ENCODE measurements at regions not wholly inside any gene's neighbourhood (a gene's known extent, or its start where the extent isn't known, plus 50 kb on each side); places are given as distances from the start of the nearest gene placed in this dataset.

DNA sequence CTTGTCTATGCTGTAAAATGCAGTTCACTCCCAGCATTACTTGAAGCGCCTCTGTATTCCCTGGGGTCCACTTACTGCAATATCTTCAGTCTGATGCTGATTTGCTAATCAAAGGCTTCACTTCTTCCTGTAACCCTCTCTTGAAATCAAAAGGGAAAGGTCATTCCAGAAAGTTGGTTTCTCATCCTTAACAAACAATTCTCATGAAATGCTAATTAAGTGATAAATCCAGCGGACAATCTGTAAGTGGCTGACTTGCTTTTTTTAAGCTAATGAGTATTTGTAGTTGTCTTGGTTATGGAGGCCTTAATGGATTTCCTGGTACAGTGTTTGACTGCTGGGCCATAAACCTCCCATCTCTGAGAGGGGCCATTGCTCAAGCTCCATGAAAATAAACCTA, 499.6 kb upstream of the HS6ST1 start:
- WGBS, result 89% methylated on average over 2 of the region's 2 CpGs

DNA sequence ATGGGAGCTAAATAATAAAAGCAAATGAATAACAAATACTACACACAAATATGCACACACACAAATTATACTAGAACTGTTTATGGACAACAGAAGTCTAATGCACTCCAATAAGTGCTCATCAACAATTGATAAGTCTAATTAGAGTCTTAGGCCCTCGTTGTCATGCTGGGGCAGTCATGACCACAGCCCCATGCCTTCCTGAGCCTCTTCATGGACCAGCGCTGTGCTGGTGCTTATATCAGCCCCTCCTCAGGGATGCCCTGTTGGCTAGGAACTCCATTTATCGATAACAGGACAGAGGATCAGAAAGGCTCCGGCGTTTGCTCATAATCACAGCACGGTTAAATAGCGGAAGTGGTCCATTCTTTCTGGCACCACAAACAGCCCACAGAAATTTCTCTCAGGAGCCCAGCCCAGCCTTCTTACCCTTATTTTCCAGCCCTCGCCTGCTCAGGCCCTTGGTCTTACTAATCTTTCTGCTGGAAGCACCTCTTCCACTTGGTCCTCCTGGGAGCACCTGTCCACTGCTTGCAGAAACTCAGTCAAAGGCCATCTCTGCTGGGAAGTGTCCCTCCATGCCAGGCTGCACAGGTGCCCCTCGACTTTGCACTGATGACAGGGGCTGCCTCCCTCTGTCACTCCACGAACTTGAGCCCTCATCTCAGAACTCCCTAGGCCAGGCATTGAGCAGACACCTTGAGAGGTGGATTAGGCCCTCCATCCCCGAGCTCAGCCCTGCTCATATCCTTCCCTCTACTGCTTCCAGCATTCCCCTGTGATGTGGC, 500.2 kb upstream of the HS6ST1 start:
- WGBS, result 80% methylated on average over 11 of the region's 11 CpGs
- no peak overlapping the region for H3K27ac ChIP-seq (ENCODE audit: low read depth in 1 of 2, low read length in 2 of 2)
- DNase-seq (ENCODE audit: low spot score), result no peak

More for the DNA sequence above, 499.6 kb upstream of the HS6ST1 start:
- DNase-seq (ENCODE audit: low spot score), result no peak
- H3K36me3 ChIP-seq (ENCODE audit: control insufficient read depth in 4 of 4, insufficient read depth in 3 of 4, low read depth in 1 of 4, low read length in 3 of 4), result no peaks in the 10 kb centered on the region
- TF ChIP-seq, protein P1, sequence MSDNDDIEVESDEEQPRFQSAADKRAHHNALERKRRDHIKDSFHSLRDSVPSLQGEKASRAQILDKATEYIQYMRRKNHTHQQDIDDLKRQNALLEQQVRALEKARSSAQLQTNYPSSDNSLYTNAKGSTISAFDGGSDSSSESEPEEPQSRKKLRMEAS (IDR thresholded peaks at IDR 0.05), result no peak
- TF ChIP-seq RAD21 (IDR thresholded peaks at IDR 0.05) (no peak), TAF1 (conservative IDR thresholded peaks at IDR 0.05) (no peak), SP1 (IDR thresholded peaks at IDR 0.05) (no peak), HNF4G (IDR thresholded peaks at IDR 0.05) (no peak)
- TF ChIP-seq, protein P2, sequence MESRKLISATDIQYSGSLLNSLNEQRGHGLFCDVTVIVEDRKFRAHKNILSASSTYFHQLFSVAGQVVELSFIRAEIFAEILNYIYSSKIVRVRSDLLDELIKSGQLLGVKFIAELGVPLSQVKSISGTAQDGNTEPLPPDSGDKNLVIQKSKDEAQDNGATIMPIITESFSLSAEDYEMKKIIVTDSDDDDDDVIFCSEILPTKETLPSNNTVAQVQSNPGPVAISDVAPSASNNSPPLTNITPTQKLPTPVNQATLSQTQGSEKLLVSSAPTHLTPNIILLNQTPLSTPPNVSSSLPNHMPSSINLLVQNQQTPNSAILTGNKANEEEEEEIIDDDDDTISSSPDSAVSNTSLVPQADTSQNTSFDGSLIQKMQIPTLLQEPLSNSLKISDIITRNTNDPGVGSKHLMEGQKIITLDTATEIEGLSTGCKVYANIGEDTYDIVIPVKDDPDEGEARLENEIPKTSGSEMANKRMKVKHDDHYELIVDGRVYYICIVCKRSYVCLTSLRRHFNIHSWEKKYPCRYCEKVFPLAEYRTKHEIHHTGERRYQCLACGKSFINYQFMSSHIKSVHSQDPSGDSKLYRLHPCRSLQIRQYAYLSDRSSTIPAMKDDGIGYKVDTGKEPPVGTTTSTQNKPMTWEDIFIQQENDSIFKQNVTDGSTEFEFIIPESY (IDR thresholded peaks at IDR 0.05), result no peak
- no peak overlapping the region for H3K4me3 ChIP-seq (ENCODE audit: low read depth in 1 of 3, low read length in 3 of 3)
- H3K27ac ChIP-seq (ENCODE audit: low read depth in 1 of 2, low read length in 2 of 2), result no peak overlapping the region
- H3K9ac ChIP-seq (ENCODE audit: low read depth in 1 of 2, low read length in 2 of 2), result no peak overlapping the region
- H3K4me1 ChIP-seq (ENCODE audit: control insufficient read depth in 4 of 4, insufficient read depth in 4 of 4, low read length in 3 of 4), result no peaks in the 10 kb centered on the region
- H3K9me3 ChIP-seq (ENCODE audit: control insufficient read depth in 4 of 4, low read length in 3 of 4), result no peaks in the 10 kb centered on the region
- H3K27me3 ChIP-seq (ENCODE audit: control insufficient read depth in 4 of 4, insufficient read depth in 4 of 4, low read length in 3 of 4), result no peaks in the 10 kb centered on the region

More for the DNA sequence above, 500.2 kb upstream of the HS6ST1 start:
- no peak for TF ChIP-seq RXRA (IDR thresholded peaks at IDR 0.05)
- no peak for TF ChIP-seq HNF4G (IDR thresholded peaks at IDR 0.05)
- no peak for TF ChIP-seq NR2F2 (IDR thresholded peaks at IDR 0.05)
- TF ChIP-seq RAD21 (IDR thresholded peaks at IDR 0.05), result no peak
- no peak for TF ChIP-seq TAF1 (conservative IDR thresholded peaks at IDR 0.05)
- TF ChIP-seq, protein P3, sequence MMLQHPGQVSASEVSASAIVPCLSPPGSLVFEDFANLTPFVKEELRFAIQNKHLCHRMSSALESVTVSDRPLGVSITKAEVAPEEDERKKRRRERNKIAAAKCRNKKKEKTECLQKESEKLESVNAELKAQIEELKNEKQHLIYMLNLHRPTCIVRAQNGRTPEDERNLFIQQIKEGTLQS (IDR thresholded peaks at IDR 0.05), result no peak
- no peak for TF ChIP-seq EGR1 (IDR thresholded peaks at IDR 0.05; ENCODE audit: low read depth in 2 of 2)
- TF ChIP-seq, protein P4, sequence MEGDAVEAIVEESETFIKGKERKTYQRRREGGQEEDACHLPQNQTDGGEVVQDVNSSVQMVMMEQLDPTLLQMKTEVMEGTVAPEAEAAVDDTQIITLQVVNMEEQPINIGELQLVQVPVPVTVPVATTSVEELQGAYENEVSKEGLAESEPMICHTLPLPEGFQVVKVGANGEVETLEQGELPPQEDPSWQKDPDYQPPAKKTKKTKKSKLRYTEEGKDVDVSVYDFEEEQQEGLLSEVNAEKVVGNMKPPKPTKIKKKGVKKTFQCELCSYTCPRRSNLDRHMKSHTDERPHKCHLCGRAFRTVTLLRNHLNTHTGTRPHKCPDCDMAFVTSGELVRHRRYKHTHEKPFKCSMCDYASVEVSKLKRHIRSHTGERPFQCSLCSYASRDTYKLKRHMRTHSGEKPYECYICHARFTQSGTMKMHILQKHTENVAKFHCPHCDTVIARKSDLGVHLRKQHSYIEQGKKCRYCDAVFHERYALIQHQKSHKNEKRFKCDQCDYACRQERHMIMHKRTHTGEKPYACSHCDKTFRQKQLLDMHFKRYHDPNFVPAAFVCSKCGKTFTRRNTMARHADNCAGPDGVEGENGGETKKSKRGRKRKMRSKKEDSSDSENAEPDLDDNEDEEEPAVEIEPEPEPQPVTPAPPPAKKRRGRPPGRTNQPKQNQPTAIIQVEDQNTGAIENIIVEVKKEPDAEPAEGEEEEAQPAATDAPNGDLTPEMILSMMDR (IDR thresholded peaks at IDR 0.05; ENCODE audit: low read depth, low read length, missing input control), result no peak
- TF ChIP-seq, protein P5, sequence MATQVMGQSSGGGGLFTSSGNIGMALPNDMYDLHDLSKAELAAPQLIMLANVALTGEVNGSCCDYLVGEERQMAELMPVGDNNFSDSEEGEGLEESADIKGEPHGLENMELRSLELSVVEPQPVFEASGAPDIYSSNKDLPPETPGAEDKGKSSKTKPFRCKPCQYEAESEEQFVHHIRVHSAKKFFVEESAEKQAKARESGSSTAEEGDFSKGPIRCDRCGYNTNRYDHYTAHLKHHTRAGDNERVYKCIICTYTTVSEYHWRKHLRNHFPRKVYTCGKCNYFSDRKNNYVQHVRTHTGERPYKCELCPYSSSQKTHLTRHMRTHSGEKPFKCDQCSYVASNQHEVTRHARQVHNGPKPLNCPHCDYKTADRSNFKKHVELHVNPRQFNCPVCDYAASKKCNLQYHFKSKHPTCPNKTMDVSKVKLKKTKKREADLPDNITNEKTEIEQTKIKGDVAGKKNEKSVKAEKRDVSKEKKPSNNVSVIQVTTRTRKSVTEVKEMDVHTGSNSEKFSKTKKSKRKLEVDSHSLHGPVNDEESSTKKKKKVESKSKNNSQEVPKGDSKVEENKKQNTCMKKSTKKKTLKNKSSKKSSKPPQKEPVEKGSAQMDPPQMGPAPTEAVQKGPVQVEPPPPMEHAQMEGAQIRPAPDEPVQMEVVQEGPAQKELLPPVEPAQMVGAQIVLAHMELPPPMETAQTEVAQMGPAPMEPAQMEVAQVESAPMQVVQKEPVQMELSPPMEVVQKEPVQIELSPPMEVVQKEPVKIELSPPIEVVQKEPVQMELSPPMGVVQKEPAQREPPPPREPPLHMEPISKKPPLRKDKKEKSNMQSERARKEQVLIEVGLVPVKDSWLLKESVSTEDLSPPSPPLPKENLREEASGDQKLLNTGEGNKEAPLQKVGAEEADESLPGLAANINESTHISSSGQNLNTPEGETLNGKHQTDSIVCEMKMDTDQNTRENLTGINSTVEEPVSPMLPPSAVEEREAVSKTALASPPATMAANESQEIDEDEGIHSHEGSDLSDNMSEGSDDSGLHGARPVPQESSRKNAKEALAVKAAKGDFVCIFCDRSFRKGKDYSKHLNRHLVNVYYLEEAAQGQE (IDR thresholded peaks at IDR 0.05), result no peak
- TF ChIP-seq JUND (IDR thresholded peaks at IDR 0.05), result no peak
- TF ChIP-seq FOXA1 (IDR thresholded peaks at IDR 0.05), result no peak
- TF ChIP-seq FOXA2 (IDR thresholded peaks at IDR 0.05), result no peak
- TF ChIP-seq, protein P1 (IDR thresholded peaks at IDR 0.05), result no peak
- TF ChIP-seq GABPA (IDR thresholded peaks at IDR 0.05 in 1 of 2, conservative IDR thresholded peaks at IDR 0.05 in 1 of 2), result no peak
- TF ChIP-seq HNF4A (conservative IDR thresholded peaks at IDR 0.05), result no peak
- H3K9ac ChIP-seq (ENCODE audit: low read depth in 1 of 2, low read length in 2 of 2), result no peak overlapping the region
- H3K27me3 ChIP-seq (ENCODE audit: control insufficient read depth in 4 of 4, insufficient read depth in 4 of 4, low read length in 3 of 4), result no peaks in the 10 kb centered on the region
- no peaks in the 10 kb centered on the region for H3K4me1 ChIP-seq (ENCODE audit: control insufficient read depth in 4 of 4, insufficient read depth in 4 of 4, low read length in 3 of 4)
- H3K4me3 ChIP-seq (ENCODE audit: low read depth in 1 of 3, low read length in 3 of 3), result no peak overlapping the region
- H3K36me3 ChIP-seq (ENCODE audit: control insufficient read depth in 4 of 4, insufficient read depth in 3 of 4, low read depth in 1 of 4, low read length in 3 of 4), result no peaks in the 10 kb centered on the region
- no peaks in the 10 kb centered on the region for H3K9me3 ChIP-seq (ENCODE audit: control insufficient read depth in 4 of 4, low read length in 3 of 4)

Measured in liver (tissue), 8 donors.